ENCODE measurements at regions not wholly inside any gene's neighbourhood (a gene's known extent, or its start where the extent isn't known, plus 50 kb on each side); places are given as distances from the start of the nearest gene placed in this dataset.
"Not testable (repeated sequence)": the region's sequence is repeated elsewhere in the genome, so short reads cannot be mapped to it uniquely, and the experiment has no call there.

DNA sequence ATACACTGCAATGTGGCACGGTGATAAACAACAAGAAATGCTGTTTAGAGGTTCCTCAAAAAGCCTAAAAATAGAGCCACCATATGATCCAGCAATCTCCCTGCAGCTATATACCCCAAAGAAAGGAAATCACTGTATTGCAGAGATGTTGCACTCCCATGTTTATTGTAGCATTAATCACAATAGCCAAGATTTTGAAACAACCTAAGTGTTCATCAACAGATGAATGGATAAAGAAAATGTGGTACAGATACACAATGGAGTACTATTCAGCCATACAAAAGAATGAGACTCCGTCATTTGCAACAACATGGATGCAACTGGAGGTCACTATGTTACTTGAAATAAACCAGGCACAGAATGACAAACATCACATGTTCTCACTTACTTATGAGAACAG is 365.8 kb upstream of the DIPK2B start:
- Mint-ChIP-seq H3K4me1 (no peaks in the 10 kb centered on the region), H3K36me3 (no peaks in the 10 kb centered on the region), H3K4me3 (no peak overlapping the region), H3K27ac (no peak overlapping the region), H3K9me3 (no peaks in the 10 kb centered on the region), H3K27me3 (no peaks in the 10 kb centered on the region)
- ATAC-seq (ENCODE audit: low read depth) (no peak), DNase-seq (no peak)
- POLR2A ChIA-PET = no interaction called here

DNA sequence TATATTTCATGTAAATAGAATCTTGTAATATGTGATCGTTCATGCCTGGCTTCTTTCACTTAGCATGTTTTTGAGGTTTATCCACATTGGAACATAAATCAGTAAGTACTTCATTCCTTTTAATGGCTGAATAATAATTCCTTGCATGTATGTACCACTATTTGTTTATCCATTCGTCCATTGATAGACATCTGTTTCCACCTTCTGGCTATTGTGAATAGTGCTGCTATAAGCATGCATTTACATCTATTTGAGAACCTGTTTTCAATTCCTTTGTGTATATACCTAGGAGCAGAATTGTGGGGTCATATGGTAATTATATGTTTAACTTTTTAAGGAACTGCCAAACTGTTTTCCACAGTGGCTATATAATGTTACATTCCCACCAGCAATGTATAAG is 356.7 kb upstream of the DIPK2B start:
- Mint-ChIP-seq H3K27me3 (peaks cover 5% of the 10 kb centered on the region), H3K4me1 (no peaks in the 10 kb centered on the region), H3K36me3 (no peaks in the 10 kb centered on the region), H3K27ac (no peak overlapping the region), H3K4me3 (no peak overlapping the region), H3K9me3 (no peaks in the 10 kb centered on the region)
- POLR2A ChIA-PET = no interaction called here
- ATAC-seq (ENCODE audit: low read depth) = no peak
- DNase-seq = no peak

DNA sequence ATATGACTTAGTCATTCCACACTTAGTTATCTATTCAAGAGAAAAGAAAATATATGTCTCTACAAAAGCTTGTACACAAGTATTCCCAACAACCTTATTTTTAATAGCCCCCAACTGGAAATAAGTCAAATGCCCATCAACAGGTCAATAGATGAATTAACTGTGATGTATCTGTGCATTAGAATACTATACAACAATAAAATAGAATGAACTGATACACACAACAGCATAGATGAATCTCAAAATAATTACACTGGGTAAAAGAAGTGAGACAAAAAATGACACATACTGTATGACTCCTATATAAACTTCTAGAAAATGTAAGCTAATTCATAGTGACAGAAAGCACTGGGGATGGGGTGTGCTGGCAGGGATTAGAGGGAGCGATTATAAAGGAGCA is 354.1 kb upstream of the DIPK2B start:
- no peaks in the 10 kb centered on the region for H3K4me1 Mint-ChIP-seq
- peaks cover 6% of the 10 kb centered on the region for H3K27me3 Mint-ChIP-seq
- ATAC-seq (ENCODE audit: low read depth) = no peak
- H3K36me3 Mint-ChIP-seq = no peaks in the 10 kb centered on the region
- no peak overlapping the region for H3K27ac Mint-ChIP-seq
- no peak for DNase-seq
- POLR2A ChIA-PET = no interaction called here
- no peaks in the 10 kb centered on the region for H3K9me3 Mint-ChIP-seq
- H3K4me3 Mint-ChIP-seq = no peak overlapping the region

DNA sequence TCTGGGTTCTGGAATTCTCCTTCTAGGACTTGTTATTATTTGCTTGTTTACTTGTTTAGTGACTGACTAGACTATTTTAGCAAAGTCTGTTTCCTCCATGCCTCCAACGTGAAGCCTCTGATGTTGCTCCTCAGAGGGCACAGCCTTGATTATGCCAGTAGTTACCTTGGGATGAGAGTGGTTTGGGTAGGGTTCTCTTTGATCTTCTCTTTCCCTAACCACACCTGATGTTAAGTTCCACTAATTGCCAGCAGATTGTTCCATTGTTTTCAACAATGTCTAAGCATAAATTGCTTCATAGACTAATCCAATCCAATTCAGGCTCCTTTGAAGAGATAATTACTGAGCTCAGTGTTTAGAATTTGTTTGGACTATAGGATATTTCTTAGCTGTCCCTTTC is 352.7 kb upstream of the DIPK2B start:
- H3K36me3 Mint-ChIP-seq = no peaks in the 10 kb centered on the region
- H3K4me1 Mint-ChIP-seq = no peaks in the 10 kb centered on the region
- H3K27ac Mint-ChIP-seq = no peak overlapping the region
- peaks cover 6% of the 10 kb centered on the region for H3K27me3 Mint-ChIP-seq
- H3K9me3 Mint-ChIP-seq = no peaks in the 10 kb centered on the region
- H3K4me3 Mint-ChIP-seq = no peak overlapping the region
- no peak for DNase-seq
- POLR2A ChIA-PET = no interaction called here
- ATAC-seq (ENCODE audit: low read depth) = no peak

DNA sequence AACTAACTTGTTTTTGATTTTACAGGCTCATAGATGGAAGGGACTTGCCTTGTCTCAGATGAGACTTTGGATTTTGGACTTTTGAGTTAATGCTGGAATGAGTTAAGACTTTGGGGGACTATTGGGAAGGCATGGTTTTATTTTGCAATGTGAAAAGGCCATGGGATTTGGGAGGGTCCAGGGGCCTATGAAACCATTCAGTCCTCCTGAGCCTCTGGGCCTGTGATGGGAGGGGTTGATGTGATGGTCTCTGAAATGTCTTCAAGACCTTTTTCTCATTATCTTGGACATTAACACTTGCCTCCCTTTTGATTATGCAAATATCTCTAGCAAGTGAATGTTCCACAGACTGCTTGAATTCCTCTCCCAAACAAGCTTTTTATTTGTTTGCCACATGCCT is 346.0 kb upstream of the DIPK2B start:
- H3K27ac Mint-ChIP-seq; H3K4me3 Mint-ChIP-seq; POLR2A ChIA-PET; H3K9me3 Mint-ChIP-seq; DNase-seq; ATAC-seq (ENCODE audit: low read depth); H3K27me3 Mint-ChIP-seq; H3K36me3 Mint-ChIP-seq; H3K4me1 Mint-ChIP-seq: not testable (repeated sequence)

DNA sequence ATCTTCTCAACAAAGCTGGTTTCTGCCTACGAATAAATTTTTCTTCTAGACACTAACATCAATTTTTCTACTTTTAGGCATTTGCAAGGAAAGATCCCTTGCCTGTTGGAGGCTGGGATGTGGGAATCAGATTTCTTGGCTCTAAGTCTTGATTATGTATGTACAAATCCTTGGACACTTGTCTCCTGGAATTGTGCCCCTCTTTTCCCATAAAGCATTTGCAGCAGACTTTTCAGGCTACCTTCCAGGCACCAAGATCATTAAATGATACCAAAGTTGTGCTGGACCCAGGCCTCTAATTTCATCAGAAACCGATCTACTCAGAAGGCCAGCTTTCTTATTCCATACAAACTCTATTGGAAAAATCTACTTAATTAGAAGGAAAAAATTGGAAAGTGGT is 339.5 kb upstream of the DIPK2B start:
- no peak for DNase-seq
- Mint-ChIP-seq H3K27me3 (peaks cover 4% of the 10 kb centered on the region), H3K27ac (no peak overlapping the region), H3K36me3 (no peaks in the 10 kb centered on the region), H3K9me3 (peaks cover 2% of the 10 kb centered on the region), H3K4me1 (no peaks in the 10 kb centered on the region), H3K4me3 (no peak overlapping the region)
- no peak for ATAC-seq (ENCODE audit: low read depth)
- POLR2A ChIA-PET = no interaction called here

DNA sequence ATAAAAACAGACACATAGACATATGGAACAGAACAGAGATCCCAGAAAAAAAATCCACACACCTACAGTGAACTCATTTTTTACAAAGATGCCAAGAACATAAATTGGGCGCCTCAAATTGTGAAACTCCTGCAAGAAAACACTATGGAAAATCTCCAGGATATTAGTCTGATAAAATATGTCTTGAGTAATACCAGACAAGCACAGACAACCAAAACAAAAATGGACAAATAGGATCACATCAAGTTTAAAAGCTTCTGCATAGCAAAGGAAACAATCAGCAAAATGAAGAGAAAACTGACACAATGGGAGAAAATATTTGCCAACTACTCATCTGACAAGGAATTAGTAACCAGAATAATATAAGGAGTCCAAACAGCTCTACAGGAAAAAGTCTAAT is 337.3 kb upstream of the DIPK2B start:
- no peaks in the 10 kb centered on the region for H3K4me1 Mint-ChIP-seq
- H3K27me3 Mint-ChIP-seq = peaks cover 7% of the 10 kb centered on the region
- no peaks in the 10 kb centered on the region for H3K36me3 Mint-ChIP-seq
- no peak overlapping the region for H3K27ac Mint-ChIP-seq
- no peak for ATAC-seq (ENCODE audit: low read depth)
- H3K9me3 Mint-ChIP-seq = no peaks in the 10 kb centered on the region
- POLR2A ChIA-PET = no interaction called here
- no peak for DNase-seq
- no peak overlapping the region for H3K4me3 Mint-ChIP-seq

DNA sequence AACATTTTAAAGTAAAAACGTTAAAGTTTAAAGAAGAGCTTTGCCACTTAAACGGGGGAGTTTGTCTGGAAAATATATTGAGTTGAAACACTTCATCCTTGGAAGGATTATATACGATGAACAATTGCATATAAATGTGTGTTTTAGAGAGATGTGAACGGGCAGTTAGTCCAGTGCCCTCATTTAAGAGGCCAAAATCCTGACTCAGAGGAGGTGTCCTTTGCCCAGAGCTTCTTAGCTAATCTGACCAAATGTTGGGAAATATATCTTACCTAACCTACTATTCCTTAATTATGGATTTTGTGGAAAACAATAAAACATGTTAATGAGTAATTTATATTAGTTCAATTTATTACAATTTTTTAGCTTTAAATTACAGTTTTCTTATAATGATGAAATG is 327.2 kb upstream of the DIPK2B start:
- Mint-ChIP-seq H3K27ac (no peak overlapping the region), H3K36me3 (no peaks in the 10 kb centered on the region), H3K4me3 (no peak overlapping the region), H3K27me3 (peaks cover 7% of the 10 kb centered on the region), H3K9me3 (no peaks in the 10 kb centered on the region), H3K4me1 (peaks cover 3% of the 10 kb centered on the region)
- ATAC-seq (ENCODE audit: low read depth) (no peak), DNase-seq (no peak)
- POLR2A ChIA-PET = no interaction called here

DNA sequence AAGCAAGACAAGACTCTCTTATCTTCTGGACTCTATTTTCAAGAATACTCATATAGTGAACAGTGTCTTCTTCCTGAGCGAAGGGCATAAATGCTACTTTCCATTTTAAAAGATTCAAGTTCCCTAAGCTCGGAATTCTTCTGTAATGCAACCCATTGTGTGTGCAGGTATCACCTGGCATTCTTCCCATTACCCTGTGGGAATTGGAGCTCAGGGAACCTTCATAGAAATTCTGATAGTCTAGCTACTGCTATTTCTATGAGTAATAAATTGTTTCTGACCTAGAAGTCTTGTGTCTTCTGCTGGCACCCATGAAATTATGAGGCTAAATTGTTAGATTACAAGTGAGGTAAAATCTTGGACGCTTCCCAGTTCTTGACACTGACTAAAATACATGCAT is 324.1 kb upstream of the DIPK2B start:
- Mint-ChIP-seq H3K27me3 (peaks cover 2% of the 10 kb centered on the region), H3K4me1 (peaks cover 3% of the 10 kb centered on the region), H3K4me3 (no peak overlapping the region), H3K36me3 (no peaks in the 10 kb centered on the region), H3K27ac (no peak overlapping the region), H3K9me3 (no peaks in the 10 kb centered on the region)
- no peak for DNase-seq
- ATAC-seq (ENCODE audit: low read depth) = no peak
- POLR2A ChIA-PET = no interaction called here

DNA sequence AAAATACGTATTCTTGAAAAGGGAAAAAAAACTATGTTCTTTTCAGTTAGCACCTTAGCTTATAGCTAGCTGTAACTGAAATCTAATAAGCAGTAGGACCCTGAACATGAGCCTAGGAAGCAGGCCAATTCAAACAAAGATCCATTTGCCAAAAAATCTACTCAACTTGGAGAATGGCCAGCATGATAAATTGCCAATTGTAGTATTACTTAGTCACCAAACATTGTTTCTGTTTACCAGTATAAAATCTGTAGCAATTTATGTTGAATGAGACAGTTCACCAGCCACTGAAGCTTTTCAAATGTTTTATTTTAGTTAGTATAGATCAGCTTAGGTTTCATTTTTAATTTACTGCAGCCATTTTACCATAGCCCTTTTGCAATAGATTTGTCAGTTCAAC is 323.6 kb upstream of the DIPK2B start:
- no peak for DNase-seq
- no peaks in the 10 kb centered on the region for H3K36me3 Mint-ChIP-seq
- no peak overlapping the region for H3K4me3 Mint-ChIP-seq
- peaks cover 3% of the 10 kb centered on the region for H3K4me1 Mint-ChIP-seq
- POLR2A ChIA-PET = no interaction called here
- H3K9me3 Mint-ChIP-seq = no peaks in the 10 kb centered on the region
- peaks cover 2% of the 10 kb centered on the region for H3K27me3 Mint-ChIP-seq
- ATAC-seq (ENCODE audit: low read depth) = no peak
- H3K27ac Mint-ChIP-seq = no peak overlapping the region

DNA sequence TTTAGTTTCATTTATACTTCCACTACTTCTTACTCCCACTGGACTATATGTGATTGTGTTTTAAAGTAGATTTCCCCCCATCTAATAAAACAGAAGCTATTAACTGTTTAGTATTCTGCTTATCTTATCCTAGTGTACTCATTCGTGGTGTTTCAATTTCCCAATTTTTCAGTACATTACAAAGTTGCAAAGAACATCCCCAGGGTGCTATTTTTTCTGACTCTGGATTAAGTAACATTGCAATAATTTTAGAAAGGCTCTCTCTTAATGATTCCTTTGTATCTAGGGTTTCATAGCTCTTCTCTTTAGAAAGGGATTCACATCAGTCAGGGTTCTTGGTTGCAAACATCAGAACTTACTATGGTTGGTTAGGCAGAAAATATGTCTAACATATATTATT is 317.9 kb upstream of the DIPK2B start:
- no peak for DNase-seq
- POLR2A ChIA-PET = no interaction called here
- no peaks in the 10 kb centered on the region for H3K36me3 Mint-ChIP-seq

DNA sequence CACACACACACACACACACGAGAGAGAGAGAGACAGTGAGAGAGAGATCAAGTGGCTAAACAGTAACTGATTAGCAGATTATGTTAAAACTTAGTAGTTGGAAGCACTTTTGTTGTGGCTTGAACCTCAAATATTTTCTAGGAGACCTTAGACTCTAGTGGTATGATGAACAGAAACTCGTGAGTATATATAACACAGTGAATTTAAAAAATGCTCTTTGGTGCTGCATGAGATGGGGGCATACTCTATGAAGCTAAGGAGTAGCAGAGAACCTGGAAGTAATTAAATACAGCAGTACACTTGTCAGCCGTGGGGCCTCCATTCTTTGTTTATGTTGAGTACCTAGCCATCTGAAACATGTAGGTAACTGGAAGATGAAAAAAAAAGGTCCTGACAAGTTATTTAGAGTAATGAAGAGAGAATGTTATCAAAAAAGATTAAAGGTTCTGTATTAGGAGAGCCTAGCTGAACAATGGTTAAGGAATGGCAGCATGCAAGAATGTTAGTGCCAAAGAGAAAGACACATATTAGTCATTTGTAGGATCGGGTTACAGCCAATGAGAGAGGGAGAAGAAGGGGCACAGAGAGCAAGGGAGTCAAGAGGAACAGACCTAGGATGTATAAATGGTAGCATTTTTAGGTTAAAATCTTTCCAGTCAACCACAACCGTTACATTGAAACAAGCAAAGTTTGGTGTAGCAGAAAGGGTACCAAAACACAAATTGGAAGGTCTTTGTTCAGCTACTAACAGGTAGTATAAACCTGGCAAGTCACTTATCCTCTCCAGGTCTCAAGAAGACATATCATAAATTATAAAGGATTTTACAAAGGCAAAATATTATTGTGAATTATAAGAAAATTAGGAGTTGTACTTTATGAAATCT is 316.7 kb upstream of the DIPK2B start:
- POLR2A ChIA-PET = no interaction called here
- Mint-ChIP-seq H3K4me3 (no peak overlapping the region), H3K4me1 (peaks cover 4% of the 10 kb centered on the region), H3K36me3 (no peaks in the 10 kb centered on the region), H3K9me3 (no peaks in the 10 kb centered on the region), H3K27me3 (peaks cover 3% of the 10 kb centered on the region), H3K27ac (no peak overlapping the region)
- DNase-seq (no peak), ATAC-seq (ENCODE audit: low read depth) (no peak)

More for the DNA sequence above, 317.9 kb upstream of the DIPK2B start:
- Mint-ChIP-seq H3K9me3 (no peaks in the 10 kb centered on the region), H3K4me3 (no peak overlapping the region), H3K27me3 (peaks cover 3% of the 10 kb centered on the region), H3K27ac (no peak overlapping the region), H3K4me1 (peaks cover 4% of the 10 kb centered on the region)
- no peak for ATAC-seq (ENCODE audit: low read depth)

DNA sequence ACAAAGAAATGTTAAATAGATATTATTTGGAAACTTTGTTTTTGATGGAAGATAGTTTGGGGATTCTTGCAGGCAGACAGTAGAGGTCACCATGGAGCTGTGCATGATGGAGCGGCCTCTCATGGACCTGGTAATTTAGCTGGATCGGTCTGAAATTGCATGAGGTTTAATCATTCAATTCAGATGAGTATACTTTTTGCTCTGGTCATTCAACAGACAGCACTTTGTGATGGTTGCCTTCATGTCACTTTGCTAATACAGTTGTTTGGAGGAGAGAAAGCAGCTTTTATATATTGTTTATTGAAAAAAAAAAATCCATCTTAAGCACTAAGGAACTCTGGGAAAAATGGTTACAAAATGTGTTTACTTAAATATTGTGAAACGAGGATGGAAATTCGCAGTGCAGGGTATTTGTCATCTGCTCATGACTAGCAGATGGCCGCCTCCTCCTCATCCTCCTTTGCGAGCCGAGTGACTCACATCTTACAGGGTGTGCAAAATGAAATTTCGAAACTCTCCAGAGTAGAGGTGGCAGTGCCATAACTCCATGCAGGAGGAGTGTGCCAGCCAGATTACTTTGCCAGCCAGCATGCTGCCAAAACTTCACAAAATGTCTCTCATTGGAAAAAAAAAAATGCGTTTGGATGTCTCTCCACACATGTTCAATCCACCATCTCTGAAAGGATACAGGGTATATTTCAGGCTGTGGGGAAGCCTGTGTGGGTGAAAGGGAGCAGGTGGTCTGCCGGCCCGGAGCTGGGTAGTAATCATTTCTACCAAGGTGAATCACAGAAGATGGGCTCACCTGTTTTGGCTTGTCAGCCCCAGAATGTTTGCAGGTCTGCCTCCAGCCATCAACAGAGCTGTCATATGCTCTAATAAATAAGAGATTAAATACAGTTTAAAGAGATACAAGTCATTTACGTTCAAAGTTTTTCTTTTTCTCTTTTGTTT is 314.9 kb upstream of the DIPK2B start:
- ATAC-seq (ENCODE audit: low read depth) (no peak), DNase-seq (no peak)
- Mint-ChIP-seq H3K27me3 (peaks cover 3% of the 10 kb centered on the region), H3K4me3 (no peak overlapping the region), H3K9me3 (no peaks in the 10 kb centered on the region), H3K36me3 (no peaks in the 10 kb centered on the region), H3K27ac (no peak overlapping the region), H3K4me1 (peaks cover 4% of the 10 kb centered on the region)
- POLR2A ChIA-PET = no interaction called here

DNA sequence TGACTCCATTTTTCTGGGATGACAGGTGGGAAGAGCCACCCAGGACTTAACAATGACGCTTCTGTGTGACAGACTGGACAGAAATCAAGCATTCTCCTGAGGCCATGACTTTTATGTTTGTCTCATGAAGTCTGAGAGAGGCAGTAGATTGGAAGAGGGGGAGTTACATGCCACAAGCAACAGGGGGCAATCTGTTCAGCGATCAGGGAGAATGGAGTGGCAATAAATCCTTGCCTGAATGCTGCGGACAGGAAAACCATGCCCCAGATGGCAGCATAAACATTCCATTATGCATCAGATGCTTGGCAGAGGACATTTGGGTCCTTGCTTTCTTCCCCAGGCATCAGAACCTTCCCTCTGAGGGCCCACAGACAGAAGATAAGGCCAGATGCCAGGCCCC is 312.4 kb upstream of the DIPK2B start:
- DNase-seq (no peak), ATAC-seq (ENCODE audit: low read depth) (no peak)
- Mint-ChIP-seq H3K4me3 (no peak overlapping the region), H3K36me3 (no peaks in the 10 kb centered on the region), H3K4me1 (peaks cover 4% of the 10 kb centered on the region), H3K9me3 (no peaks in the 10 kb centered on the region), H3K27ac (no peak overlapping the region), H3K27me3 (peaks cover 3% of the 10 kb centered on the region)
- POLR2A ChIA-PET = no interaction called here
